GM10266 (cell line): ENCODE measurements at regions not wholly inside any gene's neighbourhood (a gene's known extent, or its start where the extent isn't known, plus 50 kb on each side); places are given as distances from the start of the nearest gene placed in this dataset.

Experiments used
- DNase-seq: peaks from one replicate; pipeline ENCODE4 v3.0.0; 2012; ENCODE audit errors: extremely low spot score
- TF ChIP-seq, protein P1 (sequence below): IDR thresholded peaks from 2 replicates; pipeline ENCODE4 v1.5.1; 2012; ENCODE audit warnings: mild to moderate bottlenecking, low read depth; ENCODE audit not compliant: control insufficient read depth, insufficient read depth; ENCODE audit errors: missing control alignments

DNA sequence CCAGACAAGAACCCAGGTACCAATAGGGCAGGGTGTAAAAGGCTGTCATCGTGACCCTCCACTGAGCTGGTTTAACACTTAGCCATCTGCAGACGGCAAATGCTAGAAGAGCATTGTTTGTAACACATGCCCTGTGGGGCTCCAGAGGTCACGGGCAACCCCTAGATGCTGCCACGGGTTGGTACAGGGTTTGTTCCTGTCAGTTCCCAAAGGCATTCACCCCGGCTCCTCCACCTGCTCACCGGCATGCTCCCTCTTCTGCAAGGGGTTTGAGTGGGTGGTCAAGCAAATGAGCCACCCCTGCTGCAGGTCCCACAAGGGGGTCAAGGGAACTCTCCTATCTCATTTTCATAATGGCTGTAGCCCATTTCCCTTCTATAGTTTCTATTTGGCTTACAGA lies 229.3 kb downstream of the ZPLD1 start:
- TF ChIP-seq, protein P1, sequence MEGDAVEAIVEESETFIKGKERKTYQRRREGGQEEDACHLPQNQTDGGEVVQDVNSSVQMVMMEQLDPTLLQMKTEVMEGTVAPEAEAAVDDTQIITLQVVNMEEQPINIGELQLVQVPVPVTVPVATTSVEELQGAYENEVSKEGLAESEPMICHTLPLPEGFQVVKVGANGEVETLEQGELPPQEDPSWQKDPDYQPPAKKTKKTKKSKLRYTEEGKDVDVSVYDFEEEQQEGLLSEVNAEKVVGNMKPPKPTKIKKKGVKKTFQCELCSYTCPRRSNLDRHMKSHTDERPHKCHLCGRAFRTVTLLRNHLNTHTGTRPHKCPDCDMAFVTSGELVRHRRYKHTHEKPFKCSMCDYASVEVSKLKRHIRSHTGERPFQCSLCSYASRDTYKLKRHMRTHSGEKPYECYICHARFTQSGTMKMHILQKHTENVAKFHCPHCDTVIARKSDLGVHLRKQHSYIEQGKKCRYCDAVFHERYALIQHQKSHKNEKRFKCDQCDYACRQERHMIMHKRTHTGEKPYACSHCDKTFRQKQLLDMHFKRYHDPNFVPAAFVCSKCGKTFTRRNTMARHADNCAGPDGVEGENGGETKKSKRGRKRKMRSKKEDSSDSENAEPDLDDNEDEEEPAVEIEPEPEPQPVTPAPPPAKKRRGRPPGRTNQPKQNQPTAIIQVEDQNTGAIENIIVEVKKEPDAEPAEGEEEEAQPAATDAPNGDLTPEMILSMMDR: no peak
- DNase-seq: no peak

DNA sequence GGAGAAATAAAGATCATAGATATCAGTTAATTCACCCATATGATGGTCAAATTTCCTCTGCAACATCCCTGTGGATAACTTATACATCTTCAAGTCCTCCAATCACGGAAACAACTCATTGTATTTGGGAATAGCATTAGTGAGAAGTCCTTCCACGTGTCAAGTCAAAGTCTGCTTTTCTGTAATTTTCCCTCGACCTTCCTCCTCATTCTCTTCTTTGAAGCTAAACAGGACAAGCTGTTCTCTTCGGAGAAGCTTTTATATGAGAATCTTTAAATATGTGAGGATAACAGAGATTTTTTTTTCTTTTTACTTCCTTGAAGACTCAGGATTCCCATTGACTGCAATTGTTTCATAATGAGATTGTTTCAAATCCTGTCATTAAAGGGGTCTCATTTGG lies 230.4 kb downstream of the ZPLD1 start:
- TF ChIP-seq, protein P1: no peak
- DNase-seq: no peak

DNA sequence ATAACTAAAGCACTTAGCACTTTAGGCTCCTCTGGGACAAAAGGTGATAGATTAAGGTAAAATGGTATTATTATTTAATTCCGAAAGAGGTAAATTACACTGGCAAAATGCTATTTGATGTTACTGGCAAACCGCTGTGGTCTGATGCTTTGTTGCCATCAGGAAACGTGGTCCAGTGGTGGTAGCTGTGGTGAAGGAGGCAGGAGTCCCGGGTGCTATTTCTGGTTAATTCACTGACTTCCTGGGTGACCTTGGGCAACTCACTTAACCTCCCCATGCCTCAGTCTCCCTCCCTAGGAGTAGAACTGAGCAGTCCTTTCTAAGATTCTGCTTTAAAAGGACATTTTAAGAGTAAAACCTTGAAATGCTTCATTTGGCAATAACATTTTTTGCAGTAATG lies 233.4 kb downstream of the ZPLD1 start:
- TF ChIP-seq, protein P1: no peak
- no peak for DNase-seq

DNA sequence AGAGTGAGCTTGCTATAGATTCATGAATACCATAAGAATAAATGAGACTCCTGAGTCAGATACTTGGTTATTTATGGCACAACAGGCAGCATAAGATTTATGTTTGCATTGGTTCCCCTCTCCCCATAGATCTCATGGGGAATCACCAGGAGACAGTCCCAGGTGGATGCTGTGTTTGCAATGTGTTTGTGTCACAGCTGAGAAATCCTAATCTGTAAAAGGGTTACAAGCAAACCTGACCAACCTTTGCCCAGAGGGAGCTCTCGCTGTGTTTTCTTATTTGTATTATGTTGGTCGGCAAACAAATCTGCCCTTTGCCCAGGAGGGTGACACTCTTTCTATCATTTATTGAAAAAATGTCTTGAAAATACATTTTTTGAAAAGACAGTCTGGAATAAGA lies 236.2 kb downstream of the ZPLD1 start:
- no peak for DNase-seq
- TF ChIP-seq, protein P1: no peak

DNA sequence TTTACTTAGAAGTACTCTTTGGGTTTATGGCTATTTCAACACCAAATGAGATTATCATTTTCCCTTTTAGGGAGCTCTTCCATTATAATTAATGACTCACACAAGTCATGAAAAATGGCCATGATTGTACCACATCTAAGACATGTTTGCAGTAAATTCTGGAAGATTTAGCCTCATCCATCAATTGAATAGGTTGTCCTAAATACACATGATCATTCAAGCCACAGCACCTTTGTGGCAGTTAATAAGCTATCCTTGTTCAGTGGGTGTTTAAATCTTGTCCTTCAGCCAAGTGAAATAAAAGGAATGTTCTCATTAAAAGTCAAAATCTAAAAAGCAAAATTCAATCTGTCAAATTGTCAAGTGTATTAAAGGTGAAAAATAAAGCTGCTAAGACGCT lies 237.5 kb downstream of the ZPLD1 start:
- DNase-seq: no peak
- TF ChIP-seq, protein P1: no peak

DNA sequence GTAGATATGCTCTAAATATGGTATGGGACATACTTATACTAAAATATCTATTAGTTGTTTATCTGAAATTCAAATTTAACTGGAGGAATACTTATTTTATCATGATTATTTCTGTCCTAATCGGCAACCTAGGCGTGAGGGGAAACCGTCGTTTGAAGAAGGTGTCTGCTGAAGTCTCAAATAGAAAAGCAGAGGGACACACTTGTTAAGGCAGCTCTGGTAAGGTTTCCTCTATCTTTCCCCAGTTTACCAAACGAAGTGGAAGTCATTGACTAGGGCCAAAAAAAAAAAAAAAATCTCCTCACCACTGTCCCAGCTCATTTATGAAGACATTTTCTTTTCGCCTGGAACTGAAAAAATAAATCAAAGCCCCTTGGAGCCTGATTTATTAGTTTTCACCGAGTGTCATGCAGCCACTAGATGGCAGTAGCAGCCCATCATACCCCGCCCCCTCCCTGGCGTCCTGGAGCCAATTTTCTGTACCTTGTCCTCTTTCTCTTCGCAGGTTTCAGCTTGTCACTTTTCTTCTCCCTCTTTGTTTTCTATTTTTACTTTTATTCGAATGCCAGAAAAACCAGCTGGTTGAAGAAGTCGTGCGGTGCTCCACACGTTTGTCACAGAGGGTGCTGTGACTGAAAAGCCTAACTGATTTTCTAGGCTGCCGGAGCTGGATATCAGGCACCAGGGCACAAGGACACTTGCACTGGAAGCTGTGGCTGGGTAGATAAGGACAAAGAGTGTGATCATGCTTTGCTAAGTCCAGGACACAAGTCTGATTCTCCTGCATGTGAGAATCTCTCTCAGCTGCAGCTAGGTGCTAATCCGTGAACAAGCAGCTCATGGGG lies 238.7 kb downstream of the ZPLD1 start:
- peak; percentile 55 for DNase-seq
- TF ChIP-seq, protein P1: peak; percentile 84

DNA sequence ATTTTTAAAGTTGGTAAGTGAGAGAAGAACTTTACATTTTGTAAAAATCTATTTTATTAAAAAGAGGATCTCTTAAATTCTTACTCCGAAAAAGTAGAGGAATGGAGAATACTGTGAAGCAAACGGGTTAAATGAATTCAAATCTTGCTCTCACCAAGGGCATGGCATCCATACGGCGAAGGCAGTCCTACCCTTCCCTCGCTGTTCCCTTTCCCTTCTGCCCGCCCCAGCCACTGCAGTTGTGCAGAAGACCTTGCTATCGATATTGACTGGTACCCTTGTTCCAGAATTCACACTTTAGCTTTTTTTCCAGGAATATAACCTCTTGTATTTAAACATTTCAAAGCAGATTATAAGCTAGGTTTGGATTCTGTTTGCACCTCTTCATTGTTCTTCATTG lies 239.5 kb downstream of the ZPLD1 start:
- TF ChIP-seq, protein P1: no peak
- no peak for DNase-seq
